BLaER1 (cell line): ENCODE measurements at regions not wholly inside any gene's neighbourhood (a gene's known extent, or its start where the extent isn't known, plus 50 kb on each side); places are given as distances from the start of the nearest gene placed in this dataset.

Experiments
- H3K27ac ChIP-seq: shearing (Covaris generic); formaldehyde crosslinking; 2 replicates; pipeline ENCODE4 v1.8.1; 2022
- H3K27me3 ChIP-seq: shearing (Covaris generic); formaldehyde crosslinking; 2 replicates; pipeline ENCODE4 v1.8.1; 2022
- H3K36me3 ChIP-seq: shearing (Covaris generic); formaldehyde crosslinking; 2 replicates; pipeline ENCODE4 v1.8.1; 2022
- H3K4me1 ChIP-seq: shearing (Covaris generic); formaldehyde crosslinking; 2 replicates; pipeline ENCODE4 v1.8.1; 2022
- H3K4me2 ChIP-seq: shearing (Covaris generic); formaldehyde crosslinking; 2 replicates; pipeline ENCODE4 v1.8.1; 2022
- H3K4me3 ChIP-seq: shearing (Covaris generic); formaldehyde crosslinking; 2 replicates; pipeline ENCODE4 v1.8.1; 2022
- H3K9ac ChIP-seq: shearing (Covaris generic); formaldehyde crosslinking; 2 replicates; pipeline ENCODE4 v1.8.1; 2022
- H3K9me3 ChIP-seq: shearing (Covaris generic); formaldehyde crosslinking; 2 replicates; pipeline ENCODE4 v1.8.1; 2022
- H4K20me1 ChIP-seq: shearing (Covaris generic); formaldehyde crosslinking; 2 replicates; pipeline ENCODE4 v1.8.1; 2022
- Cebpa-rat ChIP-seq: shearing (Covaris generic); IDR thresholded peaks from 2 replicates; pipeline ENCODE4 v1.8.1; 2022

DNA sequence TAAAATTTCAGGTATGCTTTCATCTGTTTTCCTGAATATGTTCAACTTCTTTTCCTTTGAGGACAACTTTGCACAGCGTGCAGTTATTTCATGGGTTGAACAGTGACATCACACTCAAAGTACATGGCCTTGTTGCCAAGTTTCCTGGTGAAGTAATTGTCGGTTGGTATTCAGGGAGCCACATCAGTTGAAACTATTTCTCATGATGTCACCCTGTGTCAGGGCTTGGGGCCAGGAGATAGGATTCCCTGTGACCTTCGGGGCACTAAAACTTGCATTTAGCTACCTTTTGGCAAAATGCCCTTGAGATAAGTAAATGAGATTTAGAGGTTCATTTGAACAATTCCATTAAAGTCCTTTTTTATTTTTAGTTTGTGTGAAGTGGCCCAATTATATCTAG is 383.9 kb downstream of the SH3GL2 start:
- Histone ChIP-seq H3K27me3 (no peaks in the 10 kb centered on the region), H4K20me1 (no peaks in the 10 kb centered on the region)

DNA sequence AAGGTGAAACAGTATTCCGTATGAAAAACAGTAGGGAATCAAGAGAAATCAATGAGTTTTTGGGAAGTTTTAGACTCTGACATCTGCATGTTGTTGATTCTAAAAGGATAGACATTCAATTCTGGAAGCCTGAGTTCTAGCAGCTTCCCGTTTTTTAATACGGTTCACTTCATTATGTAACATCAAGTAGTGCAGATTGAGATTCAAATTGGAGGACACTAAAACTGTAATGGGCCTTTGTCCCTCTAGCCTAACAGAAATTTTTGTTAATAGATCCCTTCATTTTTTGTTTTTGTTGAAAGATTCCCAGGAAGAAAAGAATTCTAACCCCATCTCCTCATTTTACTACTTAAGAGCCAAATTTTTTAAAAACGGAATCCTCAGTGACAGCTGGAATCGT is 384.6 kb downstream of the SH3GL2 start:
- H3K4me2 ChIP-seq, result no peak overlapping the region
- no peaks in the 10 kb centered on the region for H3K9me3 ChIP-seq
- no peak overlapping the region for H3K9ac ChIP-seq
- H3K36me3 ChIP-seq, result no peaks in the 10 kb centered on the region
- no peaks in the 10 kb centered on the region for H3K4me1 ChIP-seq
- no peaks in the 10 kb centered on the region for H3K27me3 ChIP-seq
- H3K4me3 ChIP-seq, result no peak overlapping the region
- TF ChIP-seq Cebpa-rat, result no peak
- no peaks in the 10 kb centered on the region for H4K20me1 ChIP-seq
- H3K27ac ChIP-seq, result no peak overlapping the region

More for the DNA sequence above, 383.9 kb downstream of the SH3GL2 start:
- no peaks in the 10 kb centered on the region for H3K4me1 ChIP-seq
- H3K9ac ChIP-seq, result no peak overlapping the region
- H3K27ac ChIP-seq, result no peak overlapping the region
- TF ChIP-seq Cebpa-rat, result no peak
- no peak overlapping the region for H3K4me3 ChIP-seq
- H3K36me3 ChIP-seq, result no peaks in the 10 kb centered on the region
- H3K4me2 ChIP-seq, result no peak overlapping the region
- no peaks in the 10 kb centered on the region for H3K9me3 ChIP-seq

DNA sequence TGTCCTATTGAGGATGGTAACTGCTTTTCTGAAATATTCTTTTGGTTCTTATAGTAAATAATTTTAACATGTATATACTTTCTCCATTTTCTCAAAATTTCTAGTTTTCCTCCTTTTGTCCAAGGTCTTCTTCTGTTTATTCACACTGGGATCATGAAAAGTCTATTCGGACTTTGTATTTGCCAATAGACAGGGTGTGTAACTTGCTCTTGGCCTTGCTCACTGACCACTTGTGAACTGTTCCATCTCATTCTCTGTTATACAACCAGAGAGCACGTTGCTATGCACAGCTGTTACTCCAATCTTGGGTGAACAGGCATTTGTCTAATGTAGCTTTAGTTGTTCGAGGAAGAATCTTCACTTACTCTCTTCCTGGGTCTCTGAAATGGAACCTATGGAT is 388.9 kb downstream of the SH3GL2 start:
- Histone ChIP-seq H3K9me3 (no peaks in the 10 kb centered on the region), H3K4me2 (no peak overlapping the region), H3K4me3 (no peak overlapping the region), H3K27me3 (no peaks in the 10 kb centered on the region), H3K36me3 (no peaks in the 10 kb centered on the region), H4K20me1 (no peaks in the 10 kb centered on the region), H3K9ac (no peak overlapping the region), H3K4me1 (no peaks in the 10 kb centered on the region), H3K27ac (no peak overlapping the region)
- TF ChIP-seq Cebpa-rat, result no peak

DNA sequence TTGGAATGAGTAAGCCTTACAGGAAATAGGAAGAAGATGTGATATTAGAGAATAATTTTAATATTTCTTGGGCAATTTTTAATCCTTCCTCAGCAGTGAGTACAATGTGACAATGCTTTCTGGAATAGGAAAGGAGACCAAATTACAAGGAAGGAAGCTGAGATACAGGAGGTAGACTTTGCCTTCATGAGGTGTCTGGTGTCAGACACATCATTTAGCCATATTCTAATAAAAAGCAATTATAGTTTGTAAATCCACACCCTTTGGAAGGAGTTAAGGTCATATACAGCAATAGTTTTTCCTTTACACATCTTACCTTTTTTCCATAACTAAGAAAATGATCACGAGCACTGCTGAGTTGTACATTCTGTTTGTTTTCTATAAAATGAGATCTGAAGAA is 390.4 kb downstream of the SH3GL2 start:
- Histone ChIP-seq H3K9me3 (no peaks in the 10 kb centered on the region), H3K4me1 (no peaks in the 10 kb centered on the region), H3K9ac (no peak overlapping the region), H4K20me1 (no peaks in the 10 kb centered on the region), H3K4me2 (no peak overlapping the region), H3K27ac (no peak overlapping the region), H3K4me3 (no peak overlapping the region), H3K27me3 (no peaks in the 10 kb centered on the region), H3K36me3 (no peaks in the 10 kb centered on the region)
- TF ChIP-seq Cebpa-rat, result no peak

DNA sequence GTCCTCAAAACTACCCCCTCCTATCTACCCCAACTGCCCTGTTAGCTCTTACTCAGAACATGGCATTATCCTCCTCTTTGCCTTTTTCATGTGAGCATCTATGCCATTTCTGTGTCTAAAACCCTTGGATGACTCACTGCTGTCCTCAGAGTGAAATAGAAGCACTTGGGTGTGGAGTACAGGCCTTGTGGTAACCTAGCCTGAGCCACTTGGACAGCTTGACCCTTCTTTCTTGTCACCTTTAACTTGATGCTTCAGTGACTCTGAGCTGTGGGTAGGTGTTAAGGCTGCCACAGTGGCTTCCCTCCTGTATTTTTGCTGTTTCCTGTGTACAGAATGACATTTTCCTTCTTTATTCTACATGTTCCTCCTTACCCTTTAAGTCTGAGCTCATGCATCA is 391.4 kb downstream of the SH3GL2 start:
- Histone ChIP-seq H3K4me3 (no peak overlapping the region), H3K4me2 (no peak overlapping the region), H3K9ac (no peak overlapping the region), H3K9me3 (no peaks in the 10 kb centered on the region), H3K4me1 (no peaks in the 10 kb centered on the region), H3K36me3 (no peaks in the 10 kb centered on the region), H3K27ac (no peak overlapping the region), H4K20me1 (no peaks in the 10 kb centered on the region), H3K27me3 (no peaks in the 10 kb centered on the region)
- no peak for TF ChIP-seq Cebpa-rat

DNA sequence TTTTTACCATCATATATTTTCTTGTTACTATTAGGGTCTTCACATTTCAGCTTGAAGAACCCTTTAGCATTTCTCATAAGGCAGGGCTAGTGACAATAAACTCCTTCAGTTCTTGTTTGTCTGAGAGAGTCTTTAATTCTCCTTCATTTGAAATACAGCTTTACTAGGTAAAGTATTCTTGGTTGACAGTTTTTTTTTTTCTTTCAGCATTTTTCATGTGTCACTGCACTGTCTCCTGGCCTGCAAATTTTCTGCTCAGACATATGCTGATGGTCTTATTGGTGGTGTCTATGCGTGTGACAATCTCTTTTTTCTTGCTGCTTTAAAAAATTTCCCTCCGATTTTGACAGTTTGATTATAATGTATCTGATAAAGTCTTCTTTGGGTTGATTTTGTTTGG is 399.9 kb downstream of the SH3GL2 start:
- H3K27ac ChIP-seq, result no peak overlapping the region
- TF ChIP-seq Cebpa-rat, result no peak

DNA sequence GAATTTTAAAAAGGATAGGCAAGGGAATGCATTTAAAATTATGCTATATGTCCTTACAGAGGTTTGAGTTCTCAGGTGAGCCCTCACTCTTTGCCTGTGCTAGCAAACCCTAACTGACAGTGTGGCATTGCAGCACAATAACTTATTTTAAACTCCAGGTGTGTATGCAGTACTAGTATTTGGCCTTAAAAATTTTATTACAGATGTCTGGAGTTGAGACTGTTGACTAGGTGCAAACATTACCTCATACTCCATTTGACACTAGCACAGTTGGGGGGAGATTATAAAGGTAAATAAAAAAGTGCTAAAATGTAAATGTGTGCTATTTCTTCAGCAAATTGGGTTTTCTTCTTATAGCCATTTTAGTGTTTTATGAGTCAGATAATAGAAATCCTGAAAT is 407.7 kb downstream of the SH3GL2 start:
- H3K9me3 ChIP-seq, result peaks cover 1% of the 10 kb centered on the region; the same call in 1 of the 2 replicates
- no peak overlapping the region for H3K9ac ChIP-seq
- TF ChIP-seq Cebpa-rat, result no peak
- H3K4me3 ChIP-seq, result no peak overlapping the region
- H4K20me1 ChIP-seq, result no peaks in the 10 kb centered on the region
- no peak overlapping the region for H3K27ac ChIP-seq
- no peaks in the 10 kb centered on the region for H3K27me3 ChIP-seq
- H3K4me2 ChIP-seq, result no peak overlapping the region
- H3K4me1 ChIP-seq, result no peaks in the 10 kb centered on the region
- H3K36me3 ChIP-seq, result no peaks in the 10 kb centered on the region

More for the DNA sequence above, 399.9 kb downstream of the SH3GL2 start:
- Histone ChIP-seq H4K20me1 (no peaks in the 10 kb centered on the region), H3K9me3 (peaks cover 28% of the 10 kb centered on the region), H3K27me3 (no peaks in the 10 kb centered on the region), H3K4me1 (no peaks in the 10 kb centered on the region), H3K36me3 (no peaks in the 10 kb centered on the region), H3K4me3 (no peak overlapping the region), H3K9ac (no peak overlapping the region), H3K4me2 (no peak overlapping the region)

DNA sequence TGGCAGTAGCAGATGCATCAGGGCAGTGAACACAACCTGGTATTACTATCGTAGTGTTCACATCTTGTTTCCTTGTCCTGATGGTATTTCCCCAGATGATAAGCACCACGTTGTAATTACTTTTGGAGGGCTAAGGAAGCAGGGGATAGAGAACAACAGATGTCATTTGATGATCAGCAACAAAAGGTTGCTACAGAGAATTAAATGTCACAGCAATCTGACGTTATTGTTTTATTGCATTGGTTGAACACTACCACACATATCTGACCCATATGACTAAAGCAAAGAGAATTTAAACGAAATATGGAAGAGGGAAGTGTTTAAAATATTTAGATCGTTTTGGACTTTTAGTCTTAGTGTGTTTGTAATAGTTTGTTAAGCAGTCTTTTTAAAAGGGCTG is 408.3 kb downstream of the SH3GL2 start:
- no peak overlapping the region for H3K4me2 ChIP-seq
- TF ChIP-seq Cebpa-rat, result no peak
- H3K36me3 ChIP-seq, result no peaks in the 10 kb centered on the region
- H3K9me3 ChIP-seq, result no peaks in the 10 kb centered on the region
- no peaks in the 10 kb centered on the region for H3K27me3 ChIP-seq
- H3K4me1 ChIP-seq, result no peaks in the 10 kb centered on the region
- H4K20me1 ChIP-seq, result no peaks in the 10 kb centered on the region
- no peak overlapping the region for H3K9ac ChIP-seq
- H3K4me3 ChIP-seq, result no peak overlapping the region
- H3K27ac ChIP-seq, result no peak overlapping the region

DNA sequence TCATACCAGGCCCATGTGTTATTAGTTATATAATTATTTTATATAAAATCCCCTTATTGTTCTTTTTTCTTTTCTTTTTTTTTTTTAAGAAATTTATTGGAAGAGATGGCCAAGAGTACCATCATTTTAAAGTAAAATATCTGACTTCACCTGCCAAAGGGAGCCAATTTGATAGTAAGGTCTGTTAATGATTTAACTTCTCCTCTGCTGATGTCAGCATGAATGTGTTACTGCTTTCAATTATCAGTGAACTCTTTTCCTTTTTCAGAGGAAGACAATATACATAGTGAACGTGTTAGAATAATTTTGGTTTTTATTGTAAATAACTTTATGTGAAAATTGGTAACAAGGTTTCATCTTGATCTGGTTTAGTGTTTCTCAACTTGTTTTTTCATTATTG is 409.6 kb downstream of the SH3GL2 start:
- TF ChIP-seq Cebpa-rat, result no peak
- no peaks in the 10 kb centered on the region for H3K4me1 ChIP-seq
- H3K9ac ChIP-seq, result no peak overlapping the region
- H3K4me3 ChIP-seq, result no peak overlapping the region
- H3K27ac ChIP-seq, result no peak overlapping the region
- H4K20me1 ChIP-seq, result no peaks in the 10 kb centered on the region
- no peaks in the 10 kb centered on the region for H3K36me3 ChIP-seq
- no peak overlapping the region for H3K4me2 ChIP-seq
- H3K27me3 ChIP-seq, result no peaks in the 10 kb centered on the region
- no peaks in the 10 kb centered on the region for H3K9me3 ChIP-seq

DNA sequence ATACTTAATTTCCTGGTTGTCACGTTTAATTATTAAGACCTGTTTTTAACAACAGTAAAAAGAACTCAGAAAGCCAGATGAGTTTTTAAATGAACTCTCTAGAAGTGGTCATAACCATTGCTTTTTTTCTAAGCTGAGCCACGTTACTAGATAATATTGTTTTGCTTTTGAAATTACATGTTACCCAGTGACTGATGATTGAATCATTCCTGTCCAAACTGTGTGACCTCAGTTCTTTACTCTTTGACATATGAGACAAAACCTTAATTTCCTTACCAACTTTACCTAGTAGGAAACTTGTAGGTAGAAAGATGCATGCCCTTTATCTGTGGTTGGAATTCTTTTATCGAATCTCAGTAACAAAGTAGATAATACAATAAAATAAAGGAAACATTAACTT is 411.7 kb downstream of the SH3GL2 start:
- Histone ChIP-seq H3K4me3 (no peak overlapping the region), H3K27ac (no peak overlapping the region), H3K9ac (no peak overlapping the region), H4K20me1 (no peaks in the 10 kb centered on the region), H3K4me1 (no peaks in the 10 kb centered on the region), H3K9me3 (no peaks in the 10 kb centered on the region), H3K36me3 (no peaks in the 10 kb centered on the region), H3K27me3 (no peaks in the 10 kb centered on the region), H3K4me2 (no peak overlapping the region)
- no peak for TF ChIP-seq Cebpa-rat

DNA sequence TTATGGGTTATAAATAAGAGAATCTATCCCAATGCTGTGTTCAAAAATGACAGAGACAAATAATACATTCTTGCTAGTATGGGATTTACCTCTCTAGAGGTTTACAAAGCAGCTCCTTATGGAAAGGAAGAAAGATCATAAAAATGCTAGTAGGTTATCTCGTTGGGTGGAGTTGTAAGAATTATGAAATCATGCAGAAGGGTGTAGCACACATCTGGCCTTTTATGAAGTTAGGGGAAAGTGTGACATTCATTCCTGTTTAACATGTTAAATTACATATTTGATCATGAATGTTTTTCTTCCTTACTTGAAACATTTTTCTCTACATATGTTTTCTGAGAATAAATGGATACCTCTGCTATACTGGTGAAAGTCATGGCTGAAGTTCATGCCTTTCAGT is 414.2 kb downstream of the SH3GL2 start:
- no peaks in the 10 kb centered on the region for H4K20me1 ChIP-seq
- H3K9me3 ChIP-seq, result no peaks in the 10 kb centered on the region
- H3K27ac ChIP-seq, result no peak overlapping the region
- TF ChIP-seq Cebpa-rat, result no peak
- H3K27me3 ChIP-seq, result no peaks in the 10 kb centered on the region
- no peak overlapping the region for H3K4me3 ChIP-seq
- H3K36me3 ChIP-seq, result no peaks in the 10 kb centered on the region
- H3K4me1 ChIP-seq, result no peaks in the 10 kb centered on the region
- H3K4me2 ChIP-seq, result no peak overlapping the region
- H3K9ac ChIP-seq, result no peak overlapping the region
